Spleen (tissue), 7 donors: ENCODE measurements at regions not wholly inside any gene's neighbourhood (a gene's known extent, or its start where the extent isn't known, plus 50 kb on each side); places are given as distances from the start of the nearest gene placed in this dataset.
"Not testable (repeated sequence)": the region's sequence is repeated elsewhere in the genome, so short reads cannot be mapped to it uniquely, and the experiment has no call there.

Experiments
- CTCF ChIP-seq, 11 experiments: fragments of 200-600 bp in 7 of 11; fragments of 450-650 bp in 4 of 11; sonication (generic) in 4 of 11; IDR thresholded peaks in 8 of 11; conservative IDR thresholded peaks in 3 of 11; 1 replicate in 7 of 11; 2 replicates in 4 of 11; pipeline versions ENCODE4 v1.4.0 to v1.8.0; 2016 to 2021; ENCODE audit warnings: antibody characterized with exemption in 11 of 11, inconsistent platforms in 4 of 11, mild to moderate bottlenecking in 1 of 11
- POLR2A ChIP-seq, 3 donors: fragments of 450-650 bp; IDR thresholded peaks; one replicate each; pipeline ENCODE4 v1.5.1; 2017; ENCODE audit warnings: antibody characterized with exemption in 3 of 3, mild to moderate bottlenecking in 1 of 3
- donor health status: DM: no; HTN: no; CAD: no; lungs with moderate emphysema.
- donor health status: DM: no; HTN: no; CAD: no.
- donor health status: DM: no; HTN: no; CAD: no.

GRCh38 chr2:16721529-16721928 is 55.9 kb upstream of the CYRIA start:
- TF ChIP-seq CTCF (IDR thresholded peaks at IDR 0.05 in 8 of 11, conservative IDR thresholded peaks at IDR 0.05 in 3 of 11); POLR2A (IDR thresholded peaks at IDR 0.05): not testable (repeated sequence)
